DMS114 treated with DMSO at 0.1 percent for 48 hours (cell line): ENCODE measurements at regions not wholly inside any gene's neighbourhood (a gene's known extent, or its start where the extent isn't known, plus 50 kb on each side); places are given as distances from the start of the nearest gene placed in this dataset.

Experiments used
- DNase-seq: peaks from one replicate; lab custom pipeline; 2025; ENCODE audit not compliant: unreplicated experiment; lab: John Stamatoyannopoulos, UW

DNA sequence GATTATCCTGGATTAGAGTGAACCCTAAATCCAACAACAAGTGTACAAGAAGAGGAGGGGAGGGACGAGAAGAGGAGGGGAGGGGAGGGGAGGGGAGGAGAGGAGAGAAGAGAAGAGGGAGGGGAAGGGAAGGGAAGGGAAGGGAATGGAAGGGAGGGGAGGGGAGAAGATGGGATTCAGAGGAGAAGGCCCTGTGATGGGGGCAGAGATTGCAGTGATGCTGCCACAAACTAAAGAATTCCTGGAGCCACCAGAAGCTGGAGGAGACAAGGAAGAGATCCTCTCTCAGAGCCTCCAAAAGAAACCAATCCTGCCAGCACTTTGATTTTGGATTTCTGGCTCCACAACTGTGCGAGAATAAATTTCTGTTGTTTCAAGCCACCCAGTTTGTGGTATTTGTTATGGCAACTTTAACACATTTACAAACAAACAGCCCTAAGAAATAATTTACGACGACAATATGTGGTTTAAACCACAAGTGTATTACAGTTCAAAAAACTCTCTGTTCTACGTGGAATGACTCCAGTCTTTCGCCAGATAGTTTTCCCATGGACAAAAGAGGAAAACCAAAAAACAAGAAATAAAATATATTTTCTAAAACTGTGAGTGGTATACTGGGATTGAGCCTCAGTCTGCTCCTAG, 235.4 kb downstream of the HDGFL1 start:
- DNase-seq, result no peak

DNA sequence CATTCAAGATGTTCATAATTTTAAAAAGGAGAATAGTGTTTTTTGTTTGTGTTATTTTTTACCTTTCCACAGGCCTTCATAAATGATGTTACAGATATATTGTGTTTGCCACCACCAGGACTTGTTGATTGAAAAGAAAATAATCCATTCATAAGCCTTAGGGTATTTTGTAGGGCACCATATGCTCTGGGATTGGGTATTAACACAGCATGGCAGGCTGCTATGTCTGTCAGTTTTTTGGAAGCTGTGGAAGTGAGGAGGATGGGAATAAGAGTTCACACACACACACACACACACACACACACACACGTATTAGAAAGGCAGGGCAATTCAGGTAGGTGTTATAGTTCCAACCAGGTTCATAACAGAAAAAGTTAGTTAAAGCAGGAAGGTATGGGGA, 237.9 kb downstream of the HDGFL1 start:
- no peak for DNase-seq

DNA sequence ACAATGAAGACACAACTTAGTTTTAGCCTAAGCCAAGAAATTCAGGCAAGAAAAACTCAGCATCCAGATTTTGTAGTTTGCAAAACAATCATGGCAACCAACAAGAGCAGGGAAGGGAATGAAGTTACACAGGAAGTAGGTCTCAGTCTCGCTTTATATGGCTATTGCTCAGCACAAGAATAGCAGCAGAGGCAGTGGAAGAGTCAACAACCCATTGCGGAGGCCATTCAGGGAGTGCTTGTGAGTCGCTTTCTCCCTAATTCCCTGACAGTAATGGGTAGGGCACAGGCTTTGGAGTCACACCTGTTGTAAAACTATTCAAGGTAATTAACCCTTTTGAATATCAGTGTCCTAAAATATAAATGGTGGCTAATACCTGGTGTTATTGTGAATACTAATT, 238.5 kb downstream of the HDGFL1 start:
- no peak for DNase-seq

DNA sequence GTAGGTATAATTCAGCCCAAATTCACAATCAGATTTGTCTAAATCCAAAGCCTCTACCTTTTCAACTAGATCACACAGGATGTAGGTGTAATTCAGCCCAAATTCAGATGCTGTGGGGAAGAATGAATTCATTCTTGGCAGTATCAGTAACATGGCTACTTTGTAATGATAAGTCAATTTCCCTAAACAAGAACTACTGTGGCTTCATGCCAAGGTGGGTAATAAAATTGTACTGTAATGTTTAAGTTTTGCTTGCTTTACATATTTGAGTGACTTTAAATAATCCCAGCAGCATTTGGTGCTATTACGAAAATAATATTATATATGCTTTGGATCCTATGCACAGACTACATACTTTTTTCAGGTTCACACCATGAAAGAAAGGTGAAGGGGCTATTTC, 239.1 kb downstream of the HDGFL1 start:
- DNase-seq, result no peak

DNA sequence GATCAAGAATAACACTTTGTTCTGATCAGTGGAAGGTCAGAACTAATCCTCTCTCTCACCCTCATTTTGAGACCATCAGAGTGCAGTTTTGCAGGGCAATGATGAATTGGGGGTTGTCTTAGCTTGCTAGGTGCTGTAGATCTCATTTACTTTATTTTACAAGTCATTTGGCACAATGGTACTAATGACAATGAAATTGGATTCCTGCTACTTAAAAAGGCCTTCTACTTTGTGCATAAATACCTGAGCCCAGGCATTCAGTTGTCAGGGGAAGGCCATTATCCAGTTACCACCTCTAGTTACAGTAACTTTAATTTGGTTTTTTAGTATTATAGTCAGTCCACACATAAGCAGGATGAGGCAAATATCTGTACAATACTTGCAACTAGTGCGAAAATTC, 240.0 kb downstream of the HDGFL1 start:
- DNase-seq, result no peak

DNA sequence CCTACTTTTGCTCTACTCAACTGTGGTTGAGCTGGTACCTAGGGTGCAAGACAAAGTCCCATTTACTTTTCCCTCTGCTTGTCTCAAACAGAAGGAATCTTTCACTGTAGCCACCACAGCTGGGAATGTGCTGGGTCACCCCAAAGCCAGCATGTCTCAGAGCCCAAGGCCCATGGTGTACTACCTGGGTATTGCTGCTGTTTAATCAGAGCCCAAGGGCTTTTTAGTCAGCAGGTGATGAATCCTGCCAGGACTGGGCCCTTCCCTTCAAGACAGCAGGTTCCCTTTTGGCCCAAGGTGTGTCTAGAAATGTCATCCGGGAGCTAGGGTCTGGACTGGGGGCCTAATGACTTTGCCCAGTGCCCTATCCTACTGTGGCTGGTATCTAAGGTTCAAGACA, 249.8 kb downstream of the HDGFL1 start:
- no peak for DNase-seq

DNA sequence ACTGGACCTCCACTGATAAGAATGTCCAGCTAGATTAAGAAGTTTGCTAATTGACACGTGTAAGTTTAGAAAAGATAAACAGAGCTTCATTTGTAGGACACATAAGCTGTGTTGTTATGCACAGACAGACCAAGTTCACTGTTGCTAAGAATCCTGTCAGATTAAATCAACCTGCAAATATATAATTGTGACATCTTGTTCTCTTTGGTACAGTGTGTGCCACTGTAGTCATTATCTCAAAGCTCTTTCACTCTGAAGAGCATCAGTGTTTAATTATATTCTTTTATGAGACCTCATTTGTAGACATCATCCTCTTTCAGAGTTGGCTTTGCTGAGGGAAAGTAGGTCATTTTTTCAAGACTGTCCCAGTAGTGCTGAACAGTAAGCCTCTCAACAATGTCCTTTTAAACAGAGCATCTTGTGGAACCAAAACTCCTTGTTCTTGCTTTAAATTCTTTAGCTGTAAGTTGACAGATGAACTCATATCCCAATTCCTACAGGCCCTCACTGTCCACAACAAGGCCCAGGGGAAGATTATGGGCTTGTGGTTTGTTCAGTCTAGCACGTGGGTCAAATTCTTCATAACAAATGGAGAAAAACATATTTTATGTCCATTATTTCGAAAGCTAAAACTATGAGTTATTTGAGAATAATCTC, 252.4 kb downstream of the HDGFL1 start:
- no peak for DNase-seq

DNA sequence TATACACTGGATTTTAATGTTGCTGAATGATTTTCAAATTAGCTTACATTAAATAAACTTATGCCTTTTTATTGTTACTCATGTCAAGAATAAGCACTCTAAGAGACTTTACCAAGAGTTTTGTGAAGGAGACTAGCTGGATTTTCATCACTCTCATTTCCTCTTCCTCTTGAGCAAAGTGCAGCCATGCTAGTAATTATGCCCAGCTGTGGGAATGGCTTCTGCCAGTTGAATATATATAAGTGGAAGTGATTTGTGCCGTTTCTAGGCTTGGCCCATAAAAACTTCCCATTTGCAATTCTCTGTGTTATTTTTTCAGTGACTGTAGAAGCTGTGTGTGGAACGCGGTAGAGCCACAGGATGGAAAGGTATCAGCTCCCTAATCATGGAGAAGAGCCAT, 255.8 kb downstream of the HDGFL1 start:
- no peak for DNase-seq

DNA sequence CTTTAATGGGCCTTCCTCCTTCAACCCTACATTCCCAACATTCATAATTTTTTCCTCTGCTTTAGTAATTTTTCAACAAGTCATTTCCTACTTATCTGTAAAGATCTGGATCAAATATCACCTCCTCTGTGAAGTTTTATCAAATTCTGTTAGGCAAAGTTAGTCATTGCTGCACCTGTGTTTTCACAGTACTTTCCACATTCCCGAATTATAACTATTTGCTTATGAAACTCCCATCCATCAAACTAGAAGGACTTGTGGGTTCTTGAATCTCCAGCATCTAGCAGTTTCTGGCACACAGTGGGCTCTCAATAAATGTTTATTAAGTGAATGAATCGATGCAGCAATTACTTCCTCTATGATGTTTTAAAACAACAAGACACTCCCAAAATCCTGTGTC, 257.6 kb downstream of the HDGFL1 start:
- no peak for DNase-seq

DNA sequence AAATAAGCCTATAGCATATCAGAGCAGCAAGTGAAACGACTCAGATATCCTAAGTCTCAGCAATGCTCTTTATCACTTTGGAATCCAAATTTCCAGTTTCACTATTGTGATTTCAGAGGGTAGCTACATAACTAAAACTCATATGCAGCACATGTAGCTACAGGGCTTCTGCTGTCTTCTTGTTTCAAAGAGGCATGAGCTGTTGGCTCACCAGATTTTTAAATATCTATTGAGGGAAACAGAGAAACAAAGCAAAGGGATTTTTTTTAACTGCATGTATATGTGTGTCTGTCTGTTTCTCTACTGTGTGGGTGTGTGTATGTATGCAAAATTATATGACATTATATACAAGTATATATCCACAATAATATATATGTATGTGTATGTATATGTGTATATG, 258.4 kb downstream of the HDGFL1 start:
- no peak for DNase-seq

DNA sequence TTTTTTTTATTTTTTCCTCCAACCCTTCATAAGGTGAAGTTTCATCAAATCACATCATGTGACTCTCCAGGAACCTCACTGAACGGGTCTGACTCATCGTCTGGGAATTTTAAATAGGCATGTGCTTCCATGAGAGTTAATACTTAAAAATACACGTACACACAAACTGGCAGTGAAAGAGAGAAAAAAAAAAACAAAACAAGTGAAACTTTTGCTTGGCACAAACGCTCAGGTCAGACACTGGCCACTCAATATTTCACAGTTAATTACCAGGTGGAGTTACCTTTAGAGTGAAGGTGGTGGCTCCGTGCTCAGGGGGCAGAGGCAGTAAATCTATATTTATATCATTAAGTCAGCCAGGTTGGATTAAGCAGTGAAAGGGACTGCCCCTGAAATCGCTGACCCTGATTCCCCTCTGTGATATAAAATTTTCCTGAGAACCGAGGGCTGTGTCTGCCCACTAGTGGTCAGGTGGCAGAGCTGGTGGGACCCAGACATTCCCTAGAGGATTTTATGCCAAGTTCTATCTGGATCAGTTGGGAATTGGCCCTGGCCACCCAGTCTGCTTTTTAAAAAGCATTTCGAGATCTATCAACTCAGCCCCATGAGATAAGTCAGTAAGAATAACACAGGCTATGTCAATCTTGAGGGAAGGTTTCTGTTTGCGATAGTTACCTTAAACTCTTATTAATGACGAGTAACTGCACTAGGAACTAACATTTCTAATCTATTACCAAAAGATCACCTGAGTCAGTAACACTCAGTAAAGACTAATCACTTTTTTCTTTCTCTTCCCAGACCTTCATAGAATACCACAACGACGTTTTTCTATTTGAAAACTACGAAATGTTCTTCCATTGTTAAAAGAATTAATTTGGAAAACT, 259.1 kb downstream of the HDGFL1 start:
- DNase-seq, result no peak

DNA sequence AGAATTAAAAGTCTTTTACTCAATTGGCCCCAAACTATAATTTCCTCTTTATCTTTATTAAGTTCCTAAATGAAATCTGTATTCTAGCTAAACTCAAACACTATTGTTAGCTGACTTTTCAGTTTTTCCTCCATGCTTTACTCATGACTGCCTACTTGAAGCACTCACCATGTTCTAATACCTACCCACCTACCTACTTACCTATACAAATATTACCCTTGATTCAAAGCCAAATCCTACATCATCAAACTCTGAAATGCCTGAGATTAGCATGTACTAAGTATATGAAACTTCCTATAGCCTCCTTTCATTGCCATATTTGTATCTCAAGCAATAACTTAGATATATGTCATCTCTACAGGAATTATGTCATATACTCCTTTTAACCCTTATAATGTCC, 259.7 kb downstream of the HDGFL1 start:
- no peak for DNase-seq

DNA sequence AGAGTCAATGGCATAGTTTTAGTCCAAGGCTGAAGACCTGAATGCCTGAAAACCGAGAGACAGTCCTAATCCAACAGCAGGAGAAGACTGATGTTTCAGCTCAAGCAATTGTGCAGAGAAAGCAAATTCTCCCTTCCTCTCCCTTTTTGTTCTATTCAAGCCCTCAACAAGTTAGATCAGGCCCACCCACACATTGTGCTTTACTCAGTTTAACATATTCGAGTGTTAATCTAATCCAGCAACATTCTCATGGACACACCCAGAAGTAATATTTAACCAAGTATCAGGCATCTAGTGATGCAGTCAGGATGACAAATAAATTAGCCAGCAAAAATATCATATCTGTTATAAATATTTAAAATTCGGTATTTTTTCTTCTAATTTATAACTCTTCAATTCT, 261.1 kb downstream of the HDGFL1 start:
- DNase-seq, result no peak

DNA sequence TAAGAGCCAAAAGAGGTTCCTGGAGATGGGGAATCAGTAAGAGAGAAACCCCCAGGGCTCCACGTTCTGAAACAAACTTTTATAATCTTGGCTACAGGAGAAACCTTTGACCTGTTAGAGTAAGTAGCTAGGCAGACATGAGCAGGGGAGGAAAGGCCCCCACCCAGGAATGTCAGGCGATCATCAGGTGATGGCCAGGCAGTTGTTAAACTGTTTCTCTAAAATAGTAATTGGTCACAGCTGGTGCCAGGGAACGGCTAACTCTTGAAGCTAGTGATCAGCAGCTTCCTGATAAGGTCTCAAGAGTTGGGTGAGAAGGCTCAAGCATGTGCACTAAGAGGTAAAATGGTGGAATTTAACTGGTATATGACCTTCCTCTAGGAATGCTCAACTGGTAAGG, 263.8 kb downstream of the HDGFL1 start:
- DNase-seq, result no peak

DNA sequence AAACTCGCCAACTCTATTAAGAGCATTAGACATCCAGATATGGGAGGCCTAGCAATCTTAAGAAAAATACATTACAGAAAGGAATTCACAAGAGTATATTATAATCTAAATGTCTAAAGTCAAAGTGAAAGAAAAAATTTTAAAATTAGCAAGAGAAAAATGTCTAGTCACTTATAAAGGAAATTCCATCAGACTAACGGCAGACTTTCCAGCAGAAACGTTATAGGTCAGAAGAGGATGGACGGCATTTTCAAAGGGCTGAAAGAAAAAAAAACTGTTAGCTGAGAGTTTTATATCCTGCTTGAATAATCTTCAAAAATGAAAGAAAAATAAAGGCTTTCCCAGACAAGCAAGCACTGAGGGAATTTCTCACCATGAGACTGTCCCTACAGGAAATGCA, 269.0 kb downstream of the HDGFL1 start:
- DNase-seq, result no peak

DNA sequence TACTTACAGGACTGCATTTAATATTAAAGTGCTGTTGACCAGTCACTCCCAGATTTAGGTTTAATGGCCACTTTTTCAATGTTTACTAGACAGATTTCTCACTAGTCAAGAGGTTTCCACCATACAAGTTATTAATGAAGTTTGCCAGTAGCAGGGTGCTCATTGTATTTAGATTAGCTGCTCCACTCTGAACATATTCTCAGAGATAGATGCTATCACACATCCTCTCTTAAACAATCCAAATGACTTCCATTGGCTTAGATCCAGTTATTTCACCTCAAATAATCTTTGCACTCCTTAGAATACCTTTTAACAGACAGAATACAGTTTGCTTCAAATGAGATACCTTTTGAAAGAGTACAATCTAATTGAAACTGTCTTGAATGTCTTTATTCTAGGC, 276.1 kb downstream of the HDGFL1 start:
- no peak for DNase-seq

DNA sequence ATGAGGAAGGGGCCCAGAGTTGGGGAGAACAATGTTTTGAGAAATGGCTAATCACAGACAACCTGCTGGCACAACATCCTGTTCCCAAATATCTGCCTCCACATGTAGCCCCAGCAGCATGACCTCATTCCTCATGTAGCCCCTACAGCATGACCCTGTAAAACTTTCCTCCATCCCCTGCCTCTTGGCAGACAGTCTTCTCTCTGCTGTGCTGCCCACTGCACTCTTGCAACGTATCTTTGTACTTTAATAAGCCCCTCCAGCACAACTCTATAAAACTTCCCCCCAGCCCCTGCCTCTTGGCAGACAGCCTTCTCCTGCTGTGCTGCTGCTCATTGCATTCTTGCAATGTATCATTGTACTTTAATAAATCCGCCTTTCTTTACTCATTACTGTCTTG, 278.8 kb downstream of the HDGFL1 start:
- DNase-seq, result no peak

DNA sequence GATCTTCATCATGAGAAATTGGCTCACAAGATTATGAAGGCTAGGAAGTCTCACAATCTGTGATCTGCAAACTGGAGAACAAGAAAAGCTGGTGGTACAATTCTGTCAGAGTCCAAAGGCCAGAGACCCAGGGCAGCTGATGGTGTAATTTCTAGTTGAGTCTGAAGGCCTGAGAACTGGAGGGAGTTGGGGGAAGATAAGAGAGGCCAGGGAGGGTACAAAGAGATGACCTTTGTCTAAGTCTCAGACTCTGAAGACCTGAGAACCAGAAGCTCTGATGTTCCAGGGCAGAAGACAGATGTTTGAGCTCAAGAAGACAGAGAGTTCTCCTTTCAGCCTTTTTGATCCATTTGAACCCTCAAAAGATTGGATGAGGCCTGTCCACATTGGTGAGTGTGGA, 280.6 kb downstream of the HDGFL1 start:
- DNase-seq, result no peak

DNA sequence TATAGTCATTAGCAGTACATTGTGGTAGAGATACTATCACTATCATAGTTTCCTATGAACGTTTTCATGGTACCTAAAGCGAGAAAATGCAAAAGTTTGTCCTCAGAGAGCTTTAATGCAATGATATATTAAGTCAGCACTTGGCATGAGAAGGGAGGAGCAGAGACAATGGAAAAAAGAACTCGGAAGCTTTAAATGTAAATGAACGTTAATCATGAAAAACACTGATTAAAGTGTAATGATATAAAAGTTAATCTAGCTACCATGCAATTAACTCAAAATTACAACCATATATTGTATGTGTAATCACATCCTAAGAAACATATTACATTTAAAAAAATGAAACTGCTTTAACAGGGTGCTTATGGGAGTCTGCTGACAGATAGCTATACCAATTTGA, 282.7 kb downstream of the HDGFL1 start:
- DNase-seq, result no peak

DNA sequence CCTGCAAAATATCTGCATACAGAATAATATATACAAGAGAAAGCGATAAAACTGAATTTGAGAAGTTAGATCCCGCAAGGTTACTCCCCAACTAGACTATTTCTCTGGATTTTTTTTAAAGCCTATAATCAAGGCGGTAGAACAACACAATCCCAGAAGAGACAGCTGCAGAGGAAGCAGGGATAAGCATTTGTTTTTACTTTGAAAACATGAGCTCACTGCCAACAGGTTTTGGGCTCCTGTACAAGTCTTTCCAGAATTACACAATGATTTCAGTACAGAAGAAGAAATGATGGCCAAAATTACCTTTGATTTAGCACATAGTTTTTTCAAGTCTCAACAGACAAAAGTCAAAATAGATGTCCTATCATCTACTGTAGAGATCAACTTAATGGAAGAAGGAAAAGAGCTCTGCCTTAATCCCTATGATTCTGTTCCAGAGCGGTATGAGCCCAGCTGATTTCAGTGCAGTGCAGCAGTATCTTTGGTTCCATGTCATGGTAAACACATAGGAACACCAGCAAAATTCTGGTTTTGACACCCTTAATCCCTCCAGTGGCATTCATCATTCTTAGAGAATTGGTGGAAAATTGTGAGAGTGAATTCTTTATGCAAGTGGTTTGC, 304.3 kb downstream of the HDGFL1 start:
- DNase-seq, result no peak

DNA sequence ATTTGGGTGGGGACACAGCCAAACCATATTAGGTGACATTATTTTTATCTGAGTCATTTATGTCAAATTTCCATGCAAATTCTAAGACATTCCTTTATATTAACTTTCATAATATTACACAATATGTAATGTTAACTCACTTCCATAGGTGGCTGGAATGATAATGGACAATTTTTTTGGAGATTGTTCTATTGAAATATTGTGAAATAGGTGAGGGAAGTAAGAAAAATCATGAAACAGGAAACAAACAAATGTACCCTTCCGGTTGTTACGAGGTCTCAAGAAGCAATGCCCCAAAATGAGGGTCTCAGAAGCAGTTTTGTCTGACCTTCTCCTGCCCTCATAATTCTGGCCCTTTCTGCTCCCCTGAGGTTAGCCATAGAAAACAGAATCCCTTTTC, 306.5 kb downstream of the HDGFL1 start:
- no peak for DNase-seq

DNA sequence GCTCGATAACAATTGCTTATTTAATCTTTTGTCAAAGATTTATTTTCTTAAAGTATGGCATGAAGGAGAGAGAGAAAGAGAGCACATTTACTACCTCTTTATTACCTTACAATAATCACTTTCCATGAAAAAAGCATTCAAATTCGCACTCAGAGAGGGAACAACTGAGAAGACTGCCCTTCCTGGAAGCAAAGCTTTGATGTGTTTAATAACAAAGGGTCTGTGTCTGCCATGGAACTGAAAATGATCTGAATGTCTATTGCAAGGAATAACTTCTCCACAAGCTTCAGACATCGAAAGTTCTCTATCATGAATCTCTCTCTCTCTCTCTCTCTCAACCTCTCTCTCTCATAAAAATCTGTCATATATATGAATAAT, 308.9 kb downstream of the HDGFL1 start:
- no peak for DNase-seq
